Mucosa of descending colon (tissue), 3 donors: ENCODE measurements at regions not wholly inside any gene's neighbourhood (a gene's known extent, or its start where the extent isn't known, plus 50 kb on each side); places are given as distances from the start of the nearest gene placed in this dataset.
A peak's percentile ranks its signal among the peaks of the same experiment; 100 is the strongest.

Experiments
- ATAC-seq: fragments of 200-7000 bp; cut with Tn5 transposase; one replicate; pipeline ENCODE4 v1.9.1; 2020; ENCODE audit warnings: mild to moderate bottlenecking, moderate library complexity
- DNase-seq, 3 donors: peaks; one replicate each; pipeline ENCODE4 v3.0.0-alpha.2; 2020
- H3K36me3 ChIP-seq: fragments of 200-600 bp; one replicate; pipeline ENCODE4 v1.8.0; 2021; ENCODE audit warnings: low read depth, mild to moderate bottlenecking
- H3K4me1 ChIP-seq: fragments of 200-600 bp; one replicate; pipeline ENCODE4 v1.8.0; 2021; ENCODE audit warnings: low read depth, mild to moderate bottlenecking
- H3K4me3 ChIP-seq: fragments of 200-600 bp; one replicate; pipeline ENCODE4 v1.8.0; 2021; ENCODE audit warnings: mild to moderate bottlenecking
- H3K9me3 ChIP-seq: fragments of 200-600 bp; one replicate; pipeline ENCODE4 v1.8.0; 2021; ENCODE audit warnings: mild to moderate bottlenecking
- intact Hi-C, 2 donors: fragments of 100-400 bp; cut with DNase I in 1 of 2; cut with micrococcal nuclease in 1 of 2; formaldehyde crosslinking; loops; one replicate each; pipeline versions ENCODE4 v1.11.0 to v1.11.1; 2022; cut with DNase I, micrococcal nuclease
- TF ChIP-seq, protein P1 (sequence below): fragments of 200-600 bp; IDR thresholded peaks from one replicate; pipeline ENCODE4 v1.8.0; 2022; ENCODE audit warnings: antibody characterized with exemption, mild to moderate bottlenecking
- donor health status: DM: no; HTN: no; CAD: no; lungs with moderate emphysema.
- donor health status: DM: no; HTN: no; CAD: no.
- donor health status: DM: no; HTN: yes; CAD: no.

DNA sequence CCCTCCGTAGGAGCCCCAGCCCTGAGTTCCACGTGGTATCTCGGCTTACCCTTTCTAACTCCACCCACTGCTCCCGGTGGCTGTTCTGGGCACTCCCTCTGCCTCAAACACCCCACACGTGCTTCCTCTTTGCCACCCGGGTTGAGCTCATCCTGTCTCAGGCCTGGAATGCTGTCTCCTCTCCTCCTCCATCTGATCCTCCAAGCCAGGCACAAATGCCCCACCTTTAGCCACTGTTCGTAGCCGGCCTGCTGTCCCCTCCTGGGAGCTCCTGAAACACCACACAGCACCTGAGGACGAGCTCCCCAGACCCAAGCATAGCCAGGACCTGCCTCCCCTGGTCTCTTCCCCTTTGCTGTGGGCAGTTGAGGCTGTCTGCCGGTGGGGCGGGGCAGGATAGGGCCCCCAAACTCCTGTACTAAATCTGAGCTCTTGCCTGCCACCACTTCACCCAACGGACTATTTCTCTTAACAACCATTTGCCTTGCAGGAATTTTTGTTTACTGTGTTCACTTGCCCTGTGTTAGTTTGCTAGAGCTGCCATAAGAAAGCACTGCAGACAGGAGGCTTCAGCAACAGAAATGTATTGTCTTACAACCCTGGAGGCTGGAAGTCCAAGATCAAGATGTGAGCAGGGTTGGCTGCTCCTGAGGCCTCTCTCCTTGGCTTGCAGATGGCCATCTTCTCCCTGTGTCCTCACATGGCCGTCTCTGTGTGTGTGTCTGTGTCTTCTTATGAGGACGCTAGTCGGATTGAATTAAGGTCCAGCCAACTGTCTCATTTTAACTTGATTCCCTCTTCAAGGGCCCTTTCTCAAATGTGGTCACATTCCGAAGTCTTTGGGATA is 58.3 kb upstream of the SHH start:
- TF ChIP-seq, protein P1, sequence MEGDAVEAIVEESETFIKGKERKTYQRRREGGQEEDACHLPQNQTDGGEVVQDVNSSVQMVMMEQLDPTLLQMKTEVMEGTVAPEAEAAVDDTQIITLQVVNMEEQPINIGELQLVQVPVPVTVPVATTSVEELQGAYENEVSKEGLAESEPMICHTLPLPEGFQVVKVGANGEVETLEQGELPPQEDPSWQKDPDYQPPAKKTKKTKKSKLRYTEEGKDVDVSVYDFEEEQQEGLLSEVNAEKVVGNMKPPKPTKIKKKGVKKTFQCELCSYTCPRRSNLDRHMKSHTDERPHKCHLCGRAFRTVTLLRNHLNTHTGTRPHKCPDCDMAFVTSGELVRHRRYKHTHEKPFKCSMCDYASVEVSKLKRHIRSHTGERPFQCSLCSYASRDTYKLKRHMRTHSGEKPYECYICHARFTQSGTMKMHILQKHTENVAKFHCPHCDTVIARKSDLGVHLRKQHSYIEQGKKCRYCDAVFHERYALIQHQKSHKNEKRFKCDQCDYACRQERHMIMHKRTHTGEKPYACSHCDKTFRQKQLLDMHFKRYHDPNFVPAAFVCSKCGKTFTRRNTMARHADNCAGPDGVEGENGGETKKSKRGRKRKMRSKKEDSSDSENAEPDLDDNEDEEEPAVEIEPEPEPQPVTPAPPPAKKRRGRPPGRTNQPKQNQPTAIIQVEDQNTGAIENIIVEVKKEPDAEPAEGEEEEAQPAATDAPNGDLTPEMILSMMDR, result no peak
- Histone ChIP-seq H3K36me3 (no peaks in the 10 kb centered on the region), H3K9me3 (no peaks in the 10 kb centered on the region), H3K4me3 (no peak overlapping the region), H3K4me1 (peaks cover 6% of the 10 kb centered on the region)
- intact Hi-C loops, result no loop called here
- DNase-seq (no peak), ATAC-seq (no peak)

DNA sequence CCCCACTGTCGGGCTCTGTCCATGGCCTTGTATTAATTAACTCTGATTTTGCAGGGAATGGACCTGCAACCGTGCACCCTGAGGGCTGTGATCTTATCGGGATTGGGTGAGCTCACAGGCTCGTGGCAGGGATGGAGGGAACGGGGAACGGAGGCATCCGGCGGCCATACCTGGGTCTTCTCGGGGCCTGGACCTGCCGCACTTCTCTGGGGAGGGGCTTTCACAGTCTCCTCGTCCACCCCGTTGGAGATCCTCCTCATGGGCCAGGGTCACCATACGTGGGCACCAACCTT is 57.5 kb upstream of the SHH start:
- intact Hi-C loops, result no loop called here
- Histone ChIP-seq H3K4me1 (peaks cover 6% of the 10 kb centered on the region), H3K36me3 (no peaks in the 10 kb centered on the region), H3K9me3 (no peaks in the 10 kb centered on the region), H3K4me3 (no peak overlapping the region)
- no peak for DNase-seq
- ATAC-seq, result no peak
- TF ChIP-seq, protein P1, result no peak

DNA sequence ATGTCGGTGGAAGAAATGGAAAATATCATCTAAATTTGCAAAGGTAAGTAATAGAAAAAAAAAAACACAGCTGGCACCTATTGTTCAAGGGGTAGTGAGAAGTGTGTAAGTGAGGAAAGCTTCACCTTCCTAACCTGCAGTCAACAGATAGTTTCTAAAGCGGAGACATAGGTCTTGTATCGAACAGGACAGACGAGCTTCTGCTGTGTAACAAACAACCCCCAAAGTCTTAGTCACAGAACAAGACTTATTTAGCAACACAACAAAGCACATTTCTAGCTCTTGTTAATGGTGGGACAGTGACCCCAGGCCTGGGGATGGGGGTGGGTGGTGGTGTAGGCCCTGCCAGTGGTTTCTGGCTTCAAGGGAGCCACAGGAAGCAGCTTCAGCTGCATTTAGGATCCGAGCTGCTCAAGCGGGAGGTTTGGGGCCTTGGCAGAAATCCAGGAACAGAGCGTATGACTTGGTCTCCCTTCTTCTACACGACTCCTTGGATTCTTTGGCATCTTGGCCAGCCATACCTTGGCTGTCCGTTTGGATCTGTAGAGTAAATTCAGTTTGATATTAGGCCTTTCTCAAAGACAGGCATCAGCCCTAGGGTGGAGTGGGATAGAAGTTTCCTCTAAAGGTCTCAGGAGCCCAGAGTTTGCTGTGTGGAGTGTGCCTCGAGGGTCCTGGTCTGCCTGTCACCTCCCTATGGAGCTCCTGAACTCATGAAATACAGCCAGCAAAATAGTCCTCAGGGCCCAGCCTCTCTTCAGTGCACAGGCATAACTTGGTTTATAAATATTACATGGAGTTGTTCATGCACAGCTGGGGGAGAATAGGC is 56.9 kb upstream of the SHH start:
- DNase-seq (no peak), ATAC-seq (no peak)
- no peaks in the 10 kb centered on the region for H3K36me3 ChIP-seq
- TF ChIP-seq, protein P1, result no peak
- intact Hi-C loops, result no loop called here
- no peaks in the 10 kb centered on the region for H3K9me3 ChIP-seq
- H3K4me3 ChIP-seq, result no peak overlapping the region
- peaks cover 6% of the 10 kb centered on the region for H3K4me1 ChIP-seq

GRCh38 chr7:155867734-155868400 is 55.6 kb upstream of the SHH start:
- Histone ChIP-seq H3K9me3 (no peaks in the 10 kb centered on the region), H3K36me3 (no peaks in the 10 kb centered on the region), H3K4me3 (no peak overlapping the region), H3K4me1 (peaks cover 6% of the 10 kb centered on the region)
- DNase-seq (no peak), ATAC-seq (no peak)
- TF ChIP-seq, protein P1, result no peak
- intact Hi-C loops, result no loop called here

DNA sequence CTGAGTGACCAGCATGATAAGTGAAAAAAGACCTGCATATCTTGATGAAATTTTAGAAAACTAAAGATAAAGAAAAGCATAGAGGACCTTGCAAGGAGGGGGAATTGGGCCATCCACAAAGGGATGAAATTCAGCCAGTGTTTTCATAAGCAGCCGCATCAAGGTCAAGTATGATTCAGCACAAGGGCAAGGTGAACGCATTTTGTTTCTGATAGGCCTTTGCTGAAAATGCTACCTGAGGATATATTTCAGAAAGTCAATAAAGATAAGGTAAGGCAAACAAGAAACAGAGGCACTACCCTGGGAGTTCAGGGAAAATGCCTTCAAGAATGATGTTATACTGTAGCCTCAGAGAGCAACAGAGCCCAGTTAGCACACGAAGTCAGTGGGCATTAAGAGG is 55.0 kb upstream of the SHH start:
- peak; percentile 71 for ATAC-seq
- DNase-seq, result peak in 1 of 3 donors; percentile 19
- H3K9me3 ChIP-seq, result no peaks in the 10 kb centered on the region
- intact Hi-C loops, result no loop called here
- H3K4me1 ChIP-seq, result peaks cover 6% of the 10 kb centered on the region
- no peak overlapping the region for H3K4me3 ChIP-seq
- TF ChIP-seq, protein P1, result no peak
- H3K36me3 ChIP-seq, result no peaks in the 10 kb centered on the region
